NCI-H510A (cell line): ENCODE measurements at regions not wholly inside any gene's neighbourhood (a gene's known extent, or its start where the extent isn't known, plus 50 kb on each side); places are given as distances from the start of the nearest gene placed in this dataset.
"Not testable (repeated sequence)": the region's sequence is repeated elsewhere in the genome, so short reads cannot be mapped to it uniquely, and the experiment has no call there.

ENCODE experiments used
- DNase-seq: peaks from one replicate; lab custom pipeline; 2025; lab: John Stamatoyannopoulos, UW

DNA sequence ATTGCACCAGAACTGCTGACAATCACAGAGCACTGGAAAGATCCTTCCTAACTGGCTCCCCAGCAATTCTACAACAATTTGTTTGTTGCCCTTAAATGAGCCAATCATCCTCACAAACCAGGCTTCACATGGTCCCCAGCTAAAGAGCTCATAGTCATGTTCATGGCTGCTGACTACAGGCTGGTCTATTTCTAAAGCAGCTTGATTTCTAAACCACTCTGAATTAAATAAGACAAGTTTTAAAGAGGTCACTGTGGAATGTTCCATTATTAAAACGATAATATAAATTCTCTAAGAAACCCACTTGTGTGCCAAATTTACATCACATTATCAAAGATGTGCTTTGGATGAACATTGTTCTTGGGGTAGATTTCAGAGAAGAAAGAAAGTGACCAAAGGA lies 110.7 kb downstream of the COPS8 start:
- no peak for DNase-seq

GRCh38 chr2:237196866-237197618 lies 111.4 kb downstream of the COPS8 start:
- no peak for DNase-seq

- no peak for DNase-seq
Measured at GRCh38 chr2:237198164-237198855, 112.6 kb downstream of the COPS8 start.

DNA sequence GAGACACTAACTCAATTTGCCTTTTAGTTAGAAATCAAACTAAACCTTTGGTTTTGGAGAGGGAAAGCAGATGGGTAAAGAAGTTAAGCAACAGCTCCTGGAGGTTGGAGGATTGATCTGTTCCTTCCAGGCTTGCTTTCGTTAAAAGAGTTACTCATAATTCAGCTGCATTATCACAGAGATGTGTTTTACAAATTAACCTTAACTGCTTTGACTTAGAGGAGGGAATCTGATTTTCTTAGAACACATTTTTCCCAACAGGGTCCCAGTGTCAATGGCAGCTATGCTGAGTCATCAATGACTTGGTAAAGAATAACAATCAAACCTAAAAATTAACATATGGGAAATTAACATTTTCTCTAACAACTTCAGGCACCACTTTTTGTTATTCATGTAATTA lies 113.4 kb downstream of the COPS8 start:
- no peak for DNase-seq

GRCh38 chr2:237199577-237199976 lies 113.9 kb downstream of the COPS8 start:
- no peak for DNase-seq

- no peak for DNase-seq
Measured at GRCh38 chr2:237200462-237200861, 114.8 kb downstream of the COPS8 start.

DNA sequence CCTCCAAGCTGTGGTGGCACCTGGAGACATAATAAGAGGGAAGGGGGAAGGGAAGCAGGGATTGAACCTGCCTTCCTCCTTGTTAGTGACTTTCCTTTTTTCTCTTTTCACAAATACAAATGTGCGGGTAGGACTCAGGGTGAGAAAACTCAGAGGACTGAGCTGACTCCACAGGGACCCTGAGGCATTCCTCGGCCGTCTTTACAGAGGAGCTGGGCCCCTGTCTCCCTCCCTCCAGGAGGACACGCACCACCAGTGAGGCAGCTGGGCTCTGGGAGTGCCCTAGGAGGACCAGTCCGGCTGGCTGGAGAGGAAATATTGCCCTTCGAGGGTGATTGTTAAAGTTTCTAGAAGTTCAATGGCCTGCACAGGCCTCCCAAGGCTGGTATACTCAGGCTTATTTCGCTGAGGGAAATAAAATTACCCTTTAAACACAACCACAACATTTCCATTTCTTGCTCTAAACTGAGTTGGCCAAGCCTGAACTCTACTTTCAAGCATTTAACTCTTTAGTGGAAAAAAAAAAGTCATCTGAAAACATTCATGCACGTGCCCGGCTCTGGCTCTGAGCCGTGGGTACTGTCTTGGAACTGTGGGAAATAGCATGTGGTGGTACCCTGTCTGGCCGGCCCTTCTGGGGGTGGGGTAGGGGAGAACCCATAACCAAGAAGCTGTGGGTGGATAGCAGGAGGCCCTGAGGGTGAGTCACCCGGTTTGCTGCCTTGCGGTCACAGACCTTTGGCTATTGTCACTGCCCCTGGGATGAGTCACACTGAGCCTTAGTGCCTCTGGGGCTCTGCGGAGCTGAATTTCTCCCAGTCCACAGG lies 116.0 kb downstream of the COPS8 start:
- DNase-seq = no peak

GRCh38 chr2:237202288-237203030 lies 116.8 kb downstream of the COPS8 start:
- no peak for DNase-seq

DNA sequence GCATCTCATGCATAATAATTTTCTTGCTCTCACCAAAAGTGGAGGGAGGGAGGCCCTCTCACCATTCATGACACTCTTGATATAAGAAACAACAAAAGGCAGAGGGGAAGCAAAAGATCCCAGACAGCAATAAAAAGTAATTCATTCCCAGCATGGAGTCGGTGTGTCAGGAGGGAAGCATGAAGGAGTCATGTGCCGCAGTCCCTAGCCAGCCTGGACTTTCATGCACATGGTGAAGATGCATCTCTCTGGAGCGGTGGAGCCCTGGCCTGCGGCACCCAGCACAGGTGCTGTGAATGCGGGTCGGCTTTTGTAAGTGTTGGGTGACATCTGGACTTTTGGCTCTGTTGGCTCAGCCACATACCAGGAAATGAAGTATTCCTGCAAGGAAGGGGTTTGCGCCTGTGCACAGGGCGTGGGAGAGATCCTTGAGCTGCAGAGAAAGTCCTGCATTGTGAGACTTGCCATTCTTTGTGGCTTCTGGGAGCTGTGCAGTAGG lies 119.4 kb downstream of the COPS8 start:
- DNase-seq = no peak

- DNase-seq = no peak
Measured at GRCh38 chr2:237205561-237205971, 119.9 kb downstream of the COPS8 start.

DNA sequence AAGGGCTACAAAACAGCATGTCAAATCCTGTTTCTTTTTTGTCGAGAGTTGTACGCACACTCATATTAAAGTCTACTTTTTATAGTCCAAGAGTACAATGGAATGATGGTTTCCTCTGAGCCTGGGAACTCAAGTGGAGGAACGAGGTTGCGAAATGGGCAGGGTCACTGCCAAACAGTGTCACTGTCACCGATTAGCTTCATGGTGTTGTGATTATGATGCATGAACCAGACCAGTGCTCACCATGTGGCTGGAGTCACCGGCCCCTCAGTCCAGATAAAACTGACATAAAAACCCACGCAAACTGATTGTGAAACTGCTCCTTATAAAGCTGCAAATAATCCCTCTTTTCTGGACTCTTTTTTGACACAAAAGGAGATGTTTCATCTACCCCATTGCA lies 122.0 kb downstream of the COPS8 start:
- no peak for DNase-seq

DNA sequence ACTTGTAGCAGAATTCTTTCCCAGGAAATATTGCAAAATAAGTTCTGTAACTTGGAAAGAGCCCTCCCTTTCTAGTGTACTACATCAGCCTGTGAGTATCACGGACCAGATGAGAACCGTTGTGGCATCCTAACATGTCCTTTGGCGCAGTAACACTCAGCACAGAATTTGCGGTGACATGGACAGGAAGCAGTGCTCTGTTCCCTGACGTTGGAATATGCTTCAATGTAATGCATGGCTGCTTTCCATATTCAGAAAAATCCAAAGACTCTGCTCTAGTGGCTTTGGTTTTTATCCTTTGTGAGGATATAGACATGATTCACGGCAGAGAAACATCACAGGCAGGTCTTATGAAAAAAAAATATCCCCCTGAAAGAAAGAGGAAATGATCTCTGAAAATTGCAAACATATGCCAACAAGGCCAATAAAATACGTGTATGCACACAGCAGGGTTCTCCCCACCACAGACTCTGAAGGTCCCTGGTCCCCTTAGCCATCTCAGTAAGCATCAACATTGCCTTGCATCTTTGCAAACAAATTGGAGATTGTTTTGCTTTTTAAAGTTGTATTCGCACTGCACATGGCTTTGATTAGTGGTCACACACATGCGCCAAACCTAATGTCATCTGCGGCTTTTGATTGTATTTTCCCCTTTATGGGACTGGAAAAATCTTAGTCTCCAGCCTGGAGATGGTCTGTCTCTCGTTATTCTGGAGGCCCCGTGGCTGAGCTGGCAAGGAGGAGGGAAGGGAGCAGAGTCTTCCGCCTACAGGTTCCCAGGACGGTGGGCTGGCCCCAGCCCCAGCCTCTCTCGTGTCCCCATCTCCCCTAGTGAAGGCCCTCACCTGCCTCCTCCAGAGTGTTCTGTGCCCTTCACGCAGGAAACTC lies 122.9 kb downstream of the COPS8 start:
- DNase-seq = no peak

GRCh38 chr2:237209885-237210284 lies 124.2 kb downstream of the COPS8 start:
- no peak for DNase-seq

- no peak for DNase-seq
Measured at GRCh38 chr2:237210297-237210696, 124.6 kb downstream of the COPS8 start.

- DNase-seq = no peak
Measured at GRCh38 chr2:237210763-237211162, 125.1 kb downstream of the COPS8 start.

DNA sequence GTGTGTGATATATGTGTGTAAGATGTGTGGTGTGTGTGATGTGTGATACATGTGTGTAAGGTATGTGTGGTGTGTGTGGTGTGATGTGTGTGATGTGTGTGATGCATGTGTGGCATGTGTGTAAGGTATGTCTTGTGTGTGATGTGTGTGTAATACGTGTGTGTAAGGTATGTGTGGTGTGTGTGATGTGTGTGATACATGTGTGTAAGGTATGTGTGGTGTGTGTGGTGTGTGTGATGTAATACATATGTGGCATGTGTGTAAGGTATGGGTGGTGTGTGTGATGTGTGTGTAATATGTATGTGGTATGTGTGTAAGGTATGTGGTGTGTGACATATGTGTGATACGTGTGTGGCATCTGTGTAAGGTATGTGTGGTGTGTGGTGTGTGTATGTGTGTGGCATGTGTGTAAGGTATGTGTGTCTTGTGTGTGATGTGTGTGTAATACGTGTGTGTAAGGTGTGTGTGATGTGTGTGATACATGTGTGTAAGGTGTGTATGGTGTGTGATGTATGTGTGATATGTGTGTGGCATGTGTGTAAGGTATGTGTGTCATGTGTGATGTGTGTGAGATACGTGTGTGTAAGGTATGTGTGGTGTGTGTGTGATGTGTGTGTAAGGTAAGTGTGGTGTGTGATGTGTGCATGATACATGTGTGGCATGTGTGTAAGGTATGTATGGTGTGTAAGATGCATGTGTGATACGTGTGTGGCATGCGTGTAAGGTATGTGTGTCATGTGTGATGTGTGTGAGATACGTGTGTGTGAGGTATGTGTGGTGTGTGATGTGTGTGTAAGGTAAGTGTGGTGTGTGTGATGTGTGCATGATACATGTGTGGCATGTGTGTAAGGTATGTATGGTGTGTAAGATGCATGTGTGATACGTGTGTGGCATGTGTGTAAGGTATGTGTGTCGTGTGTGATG lies 126.9 kb downstream of the COPS8 start:
- DNase-seq = not testable (repeated sequence)

DNA sequence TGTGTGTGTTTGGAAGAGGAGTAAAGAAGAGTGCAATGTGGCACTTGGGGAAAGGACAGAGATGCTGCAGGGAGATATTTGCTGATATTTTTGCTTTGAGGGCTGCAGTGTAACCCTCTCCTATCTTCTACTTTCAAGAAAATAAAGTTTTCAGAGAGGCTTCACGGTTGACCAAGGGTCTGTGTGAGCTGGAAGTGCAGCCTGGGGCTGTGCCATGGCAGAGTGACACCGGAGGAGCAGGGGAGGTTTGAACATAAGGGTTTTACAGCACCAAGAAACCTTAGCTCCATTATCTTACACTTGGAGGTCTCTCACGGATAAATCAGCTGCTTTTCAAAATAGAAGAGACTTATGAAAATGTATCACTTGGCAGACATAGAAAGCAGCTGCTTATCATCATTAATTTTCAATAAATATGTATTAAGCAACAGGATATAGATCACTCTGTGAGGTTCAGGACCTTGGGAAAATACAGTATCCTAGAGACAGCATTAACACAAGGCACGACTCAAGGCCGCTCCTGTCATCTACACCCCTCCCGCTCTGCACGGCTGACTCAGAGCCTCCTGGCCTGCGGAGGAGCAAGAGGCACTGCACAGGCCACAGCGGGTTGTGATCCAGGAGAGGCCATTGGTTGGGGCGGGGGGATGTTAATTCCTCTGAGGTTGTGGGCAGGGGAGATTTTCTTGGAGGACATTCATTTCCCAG lies 127.8 kb downstream of the COPS8 start:
- DNase-seq = no peak

GRCh38 chr2:237214030-237214675 lies 128.5 kb downstream of the COPS8 start:
- DNase-seq = no peak

DNA sequence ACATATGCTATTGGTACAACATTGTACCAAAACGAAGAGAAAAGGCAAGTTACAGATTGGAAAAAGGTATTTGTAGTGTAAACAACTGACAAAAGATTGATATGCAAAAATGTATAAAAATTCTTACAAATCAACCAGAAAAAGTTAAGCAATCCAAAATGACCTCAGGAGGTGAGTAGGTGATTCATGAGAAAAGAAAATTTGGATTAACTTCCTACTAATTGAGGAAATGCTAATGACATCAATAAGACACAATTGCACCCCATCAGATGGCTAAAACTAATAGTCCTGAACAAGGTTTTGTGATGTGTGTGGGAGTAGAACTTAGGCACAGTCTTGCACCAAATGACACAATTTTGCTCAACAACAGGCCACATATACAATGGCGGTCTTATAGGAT lies 129.3 kb downstream of the COPS8 start:
- no peak for DNase-seq
